ENCODE measurements at regions not wholly inside any gene's neighbourhood (a gene's known extent, or its start where the extent isn't known, plus 50 kb on each side); places are given as distances from the start of the nearest gene placed in this dataset.

- no peak for DNase-seq (ENCODE audit: low spot score)
Observed at GRCh38 chr13:27370305-27370872, 54.0 kb upstream of the GTF3A start.

- DNase-seq (ENCODE audit: low spot score), result no peak
Observed at GRCh38 chr13:27371932-27372331, 52.5 kb upstream of the GTF3A start.

- no peak for DNase-seq (ENCODE audit: low spot score)
Observed at GRCh38 chr13:27372896-27373295, 51.5 kb upstream of the GTF3A start.

- no peak for DNase-seq (ENCODE audit: low spot score)
Observed at GRCh38 chr13:27374126-27374613, 50.2 kb upstream of the GTF3A start.
